Stimulated activated CD4-positive, alpha-beta T cell treated with anti-CD3 and anti-CD28 coated beads, TNF-alpha, amount 100 ng/mL, for 24 hours (primary cell): ENCODE measurements at regions not wholly inside any gene's neighbourhood (a gene's known extent, or its start where the extent isn't known, plus 50 kb on each side); places are given as distances from the start of the nearest gene placed in this dataset.
"Not testable (repeated sequence)": the region's sequence is repeated elsewhere in the genome, so short reads cannot be mapped to it uniquely, and the experiment has no call there.

Source experiments
- DNase-seq, 3 experiments: peaks; one replicate each; pipeline ENCODE4 v3.0.0-alpha.2; 2020; ENCODE audit warnings: low read depth in 3 of 3

DNA sequence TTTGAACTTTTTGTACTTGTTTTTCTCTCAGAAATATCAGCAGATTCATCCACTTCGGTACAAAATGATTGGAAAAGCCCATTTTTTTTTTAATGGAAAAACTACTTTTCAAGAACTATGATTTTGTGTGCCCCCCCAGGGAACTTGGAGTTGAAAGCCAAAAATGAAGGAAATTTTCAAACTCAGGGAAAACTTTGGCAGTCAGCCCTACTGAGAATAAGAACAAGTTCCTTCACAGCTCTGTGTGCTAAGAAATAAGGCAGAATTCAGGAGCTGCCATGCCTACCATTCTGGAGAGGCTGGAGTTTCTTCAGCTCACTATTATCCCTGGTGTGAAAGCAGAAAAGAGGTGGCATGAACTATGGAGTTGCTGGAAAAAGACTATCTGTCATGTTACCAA is 226.0 kb upstream of the SLC35G4 start:
- no peak for DNase-seq

DNA sequence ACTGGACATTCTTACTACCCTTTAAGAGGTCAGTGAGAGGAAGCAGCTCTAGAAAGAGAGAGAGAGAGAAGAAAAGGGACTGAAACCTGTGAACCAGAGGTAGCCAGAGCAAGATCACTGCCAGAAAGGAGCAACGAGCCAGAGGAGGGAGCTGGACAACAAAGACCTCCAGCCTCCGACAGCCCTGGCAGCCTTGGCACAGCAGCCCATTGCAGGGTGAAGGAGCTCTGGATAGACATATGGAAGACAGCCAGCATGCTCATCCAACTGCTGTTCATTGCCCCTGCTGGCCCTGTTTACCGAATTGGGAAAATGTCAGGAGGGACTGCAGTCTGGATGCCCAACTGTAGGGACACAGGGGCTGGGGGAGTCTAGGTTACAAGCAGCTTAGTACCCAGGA is 228.4 kb upstream of the SLC35G4 start:
- DNase-seq = no peak

DNA sequence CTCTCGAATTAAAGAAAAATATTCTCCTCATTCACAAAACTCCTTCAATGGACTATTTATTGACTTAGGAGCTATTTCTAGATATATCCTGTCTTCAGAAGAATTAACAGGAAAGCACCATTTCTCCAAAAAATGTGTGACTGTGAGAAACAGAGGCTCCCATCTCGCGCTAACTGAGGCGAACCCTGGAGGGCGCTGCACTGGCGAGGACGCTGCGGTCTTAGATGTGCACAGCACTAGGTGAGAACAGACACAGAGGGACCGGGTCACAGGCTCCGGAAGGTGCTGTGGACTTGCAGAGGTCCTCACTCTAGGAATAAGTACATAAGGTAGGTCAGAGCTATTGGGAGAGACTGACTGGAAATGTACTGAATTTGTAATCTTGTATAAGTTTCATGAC is 229.7 kb upstream of the SLC35G4 start:
- no peak for DNase-seq

DNA sequence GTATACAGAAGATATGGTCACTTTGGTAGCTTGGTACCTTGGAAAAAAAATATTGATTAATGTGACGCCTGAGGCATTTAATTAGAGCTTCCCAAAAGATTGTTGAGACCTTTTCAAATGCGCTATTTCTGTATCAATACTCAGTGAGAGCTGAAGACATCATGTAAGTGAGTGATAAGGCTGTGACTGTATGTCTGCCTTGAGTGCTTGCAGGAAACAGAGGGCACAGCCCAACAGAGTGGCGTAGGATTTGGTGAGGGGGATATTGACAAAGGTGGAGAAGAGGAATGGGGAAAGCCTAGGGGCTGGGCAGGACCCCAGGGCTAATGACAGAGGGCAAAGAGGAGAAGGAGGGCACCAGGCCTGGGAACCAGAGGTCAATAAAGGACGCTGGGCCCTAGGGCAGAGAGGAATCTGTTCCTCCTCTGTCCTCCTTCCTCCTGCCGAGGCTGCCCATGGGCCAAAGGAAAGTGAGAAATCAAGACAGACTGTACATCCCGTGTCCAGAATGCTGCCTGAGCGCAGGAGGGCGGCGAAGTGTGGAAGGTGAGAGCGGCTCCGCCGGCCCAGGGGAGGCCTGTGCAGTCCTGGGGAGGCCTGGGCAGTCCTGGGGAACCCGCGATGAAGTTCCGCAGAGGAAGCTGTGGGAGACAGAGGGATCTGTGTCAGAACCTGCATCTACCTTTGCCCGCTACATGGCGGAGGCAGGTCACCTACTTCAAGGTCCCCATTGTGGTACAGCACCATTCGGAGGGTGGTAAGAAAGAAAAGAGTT is 228.6 kb upstream of the PIEZO2 start:
- no peak for DNase-seq

DNA sequence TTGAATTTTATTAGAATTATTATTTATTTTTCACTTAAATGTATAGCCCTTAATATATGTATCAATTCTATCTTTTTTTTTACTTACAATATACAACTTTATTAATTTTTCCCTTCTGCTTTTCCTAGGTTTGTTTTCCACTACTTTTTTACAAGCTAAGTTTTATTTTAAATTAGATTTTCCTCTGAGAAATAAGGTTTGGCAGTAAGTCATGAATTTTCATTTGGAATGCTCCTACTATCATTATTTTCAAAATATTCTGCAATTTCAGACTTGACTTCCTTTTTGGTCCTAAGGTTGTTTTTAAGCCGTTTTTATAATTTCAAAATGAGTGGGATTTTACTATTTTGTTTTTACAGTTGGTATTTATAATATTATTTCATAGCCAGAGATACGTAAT is 222.8 kb upstream of the PIEZO2 start:
- DNase-seq = no peak

DNA sequence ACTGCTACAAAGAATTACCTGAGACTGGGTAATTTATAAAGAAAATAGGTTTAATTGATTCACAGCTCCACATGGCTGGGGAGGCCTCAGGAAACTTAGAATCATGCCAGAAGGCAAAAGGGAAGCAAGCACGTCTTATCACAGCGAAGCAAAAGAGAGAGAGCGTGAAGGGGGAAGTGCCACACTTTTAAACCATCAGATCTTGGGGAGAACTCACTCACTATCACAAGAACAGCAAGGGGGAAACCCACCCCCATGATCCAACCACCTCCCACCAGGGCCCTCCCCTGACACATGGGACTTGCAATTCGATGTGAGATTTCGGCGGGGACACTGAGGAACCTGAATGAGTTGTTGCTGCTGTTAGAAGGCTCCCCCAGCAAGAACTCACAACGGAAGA is 220.2 kb upstream of the PIEZO2 start:
- no peak for DNase-seq

DNA sequence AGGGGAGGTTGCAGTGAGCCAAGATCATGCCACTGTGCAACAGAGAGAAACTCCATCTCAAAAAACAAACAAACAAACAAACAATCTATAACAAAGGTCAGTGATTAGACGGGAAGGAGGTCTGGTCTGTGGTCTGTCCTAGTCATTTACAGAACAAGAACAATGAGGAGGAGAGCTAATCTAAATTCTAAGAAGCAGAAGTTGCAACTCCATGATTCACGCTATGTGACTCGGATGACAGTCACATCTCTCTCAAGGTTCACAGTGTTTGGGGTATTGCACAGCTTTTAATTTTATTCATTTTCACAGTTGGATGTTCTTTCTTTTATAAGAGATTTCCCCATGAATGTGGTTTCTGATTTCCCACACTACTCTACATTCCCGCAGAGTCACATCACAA is 218.7 kb upstream of the PIEZO2 start:
- no peak for DNase-seq

DNA sequence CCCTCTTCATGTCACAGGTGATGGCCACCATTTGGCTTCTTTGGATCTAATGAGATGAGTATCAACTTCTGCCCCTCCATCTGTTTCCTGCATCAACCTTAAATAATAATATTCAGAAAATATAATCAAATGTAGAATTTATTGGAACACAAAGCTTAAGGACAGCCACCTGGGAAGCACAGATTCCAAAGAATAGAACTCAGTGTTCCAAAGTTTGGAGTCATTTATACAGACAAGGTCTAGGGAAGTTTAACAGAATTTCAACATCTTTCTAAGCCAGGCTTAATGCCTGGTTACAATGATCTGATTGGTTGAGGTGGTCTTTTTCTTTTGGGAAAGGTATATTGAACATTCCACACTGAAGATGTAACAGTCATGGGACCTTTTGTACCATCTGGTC is 218.0 kb upstream of the PIEZO2 start:
- no peak for DNase-seq

DNA sequence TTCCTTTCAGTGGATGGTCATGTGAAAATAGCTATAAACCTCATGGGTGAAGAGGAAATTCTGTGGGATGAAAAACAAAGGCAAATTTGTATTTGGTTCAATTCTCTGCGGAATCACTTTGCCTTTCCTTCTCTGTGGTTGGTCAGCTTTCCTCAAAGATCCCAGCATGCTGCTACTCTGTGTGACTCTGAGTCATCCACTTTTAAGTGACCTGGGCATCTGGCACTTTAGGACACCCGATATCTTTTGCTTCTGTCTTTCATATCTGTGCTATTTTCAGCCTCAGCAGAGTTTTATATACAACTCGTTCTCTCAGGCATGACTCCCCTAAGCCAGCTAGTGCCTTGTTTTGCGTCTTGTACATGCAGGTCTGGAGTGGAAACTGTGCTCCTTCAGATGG is 217.0 kb upstream of the PIEZO2 start:
- no peak for DNase-seq

DNA sequence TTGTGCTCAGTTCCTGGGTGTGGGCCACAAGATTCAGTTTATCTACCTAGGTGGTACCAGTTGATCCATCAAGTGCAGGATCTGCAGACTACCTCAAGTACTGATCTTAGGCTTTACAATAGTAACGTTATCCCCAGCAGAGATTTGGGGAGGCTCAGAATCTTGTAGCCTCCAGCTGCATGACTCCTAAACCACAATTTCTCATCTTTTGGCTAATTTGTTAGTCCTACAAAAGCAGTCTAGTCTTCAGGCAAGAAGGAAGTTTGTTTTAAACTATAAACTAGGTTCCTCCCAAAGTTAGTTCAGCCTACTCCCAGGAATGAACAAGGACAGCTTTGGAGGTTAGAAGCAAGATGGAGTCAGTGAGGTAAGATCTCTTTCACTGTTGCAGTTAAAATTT is 213.5 kb upstream of the PIEZO2 start:
- no peak for DNase-seq

DNA sequence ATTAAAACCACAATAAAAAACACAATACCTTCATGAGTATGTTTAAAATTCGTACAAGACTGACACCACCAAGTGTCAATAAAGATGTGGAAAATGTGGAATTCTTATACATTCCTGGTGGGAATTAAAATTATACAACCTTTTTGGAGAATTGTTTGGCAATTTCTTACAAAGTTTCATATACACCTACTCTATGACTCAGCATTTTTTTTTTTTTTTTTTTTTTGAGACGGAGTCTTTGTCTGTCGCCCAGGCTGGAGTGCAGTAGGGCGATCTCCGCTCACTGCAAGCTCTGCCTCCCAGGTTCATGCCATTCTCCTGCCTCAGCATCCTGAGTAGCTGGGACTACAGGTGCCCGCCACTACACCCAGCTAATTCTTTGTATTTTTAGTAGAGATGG is 212.5 kb upstream of the PIEZO2 start:
- not testable (repeated sequence) for DNase-seq

DNA sequence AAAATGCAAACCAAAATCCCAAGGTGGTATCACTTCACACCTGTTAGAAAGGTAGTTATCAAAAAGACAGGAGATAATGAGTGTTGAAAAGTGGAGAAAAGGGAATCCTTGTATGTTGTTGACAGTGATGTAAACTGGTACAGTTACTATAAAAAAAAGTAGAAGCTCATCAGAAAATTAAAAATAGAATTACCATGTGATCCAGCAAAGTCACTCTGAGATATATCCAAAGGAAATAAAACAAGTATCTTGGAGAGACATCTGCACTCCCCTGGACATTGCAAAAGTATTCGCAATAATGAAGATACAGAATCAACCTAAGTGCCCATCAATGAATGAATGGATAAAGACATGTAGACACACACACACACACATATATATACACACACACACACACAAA is 208.3 kb upstream of the PIEZO2 start:
- no peak for DNase-seq

DNA sequence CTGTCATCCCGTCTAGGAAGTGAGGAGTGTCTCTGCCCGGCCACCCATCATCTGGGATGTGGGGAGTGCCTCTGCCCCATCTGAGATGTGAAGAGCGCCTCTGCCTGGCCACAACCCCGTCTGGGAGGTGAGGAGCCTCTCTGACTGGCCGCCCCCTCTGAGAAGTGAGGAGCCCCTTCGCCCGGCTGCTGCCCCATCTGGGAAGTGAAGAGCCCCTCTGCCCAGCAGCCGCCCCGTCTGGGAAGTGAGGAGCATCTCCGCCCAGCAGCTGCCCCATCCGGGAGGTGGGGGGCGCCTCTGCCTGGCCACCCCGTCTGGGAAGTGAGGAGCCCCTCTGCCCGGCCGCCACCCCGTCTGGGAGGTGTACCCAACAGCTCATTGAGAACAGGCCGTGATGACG is 195.2 kb upstream of the PIEZO2 start:
- DNase-seq = not testable (repeated sequence)

DNA sequence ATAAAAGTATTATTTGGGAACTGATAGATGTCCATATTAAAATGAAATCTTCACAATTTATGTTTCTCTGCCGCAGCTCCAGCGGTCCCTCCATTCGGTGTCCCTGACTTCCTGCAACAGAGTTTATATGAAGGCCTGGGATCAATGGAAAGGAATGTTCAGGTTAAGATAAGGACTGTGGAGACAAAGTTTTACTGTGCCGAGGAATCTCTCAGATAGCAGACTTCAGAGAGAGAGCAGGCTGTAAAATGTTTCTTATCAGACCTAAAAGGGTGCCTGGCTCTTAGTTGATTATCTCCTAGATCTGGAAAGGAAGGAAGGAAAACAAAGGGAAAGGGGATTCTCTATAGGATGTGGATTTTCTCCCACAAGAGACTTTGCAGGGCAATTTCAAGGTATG is 193.7 kb upstream of the PIEZO2 start:
- DNase-seq = no peak

DNA sequence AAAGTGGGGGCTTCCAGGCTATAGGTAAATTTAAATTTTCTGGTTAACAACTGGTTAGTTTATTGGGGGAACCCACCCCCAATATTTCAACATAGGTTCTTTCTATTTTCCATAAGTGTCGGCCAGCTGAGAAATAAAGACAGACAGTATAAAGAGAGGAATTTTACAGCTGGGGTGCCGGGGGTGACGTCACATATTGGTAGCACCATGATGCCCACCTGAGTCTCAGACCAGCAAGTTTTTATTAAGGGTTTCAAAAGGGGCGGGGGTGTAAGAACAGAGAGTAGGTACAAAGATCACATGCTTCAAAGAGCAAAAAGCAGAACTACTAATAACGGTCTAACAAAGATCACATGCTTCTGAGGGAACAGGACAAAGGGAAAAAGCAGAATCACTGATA is 192.7 kb upstream of the PIEZO2 start:
- not testable (repeated sequence) for DNase-seq

DNA sequence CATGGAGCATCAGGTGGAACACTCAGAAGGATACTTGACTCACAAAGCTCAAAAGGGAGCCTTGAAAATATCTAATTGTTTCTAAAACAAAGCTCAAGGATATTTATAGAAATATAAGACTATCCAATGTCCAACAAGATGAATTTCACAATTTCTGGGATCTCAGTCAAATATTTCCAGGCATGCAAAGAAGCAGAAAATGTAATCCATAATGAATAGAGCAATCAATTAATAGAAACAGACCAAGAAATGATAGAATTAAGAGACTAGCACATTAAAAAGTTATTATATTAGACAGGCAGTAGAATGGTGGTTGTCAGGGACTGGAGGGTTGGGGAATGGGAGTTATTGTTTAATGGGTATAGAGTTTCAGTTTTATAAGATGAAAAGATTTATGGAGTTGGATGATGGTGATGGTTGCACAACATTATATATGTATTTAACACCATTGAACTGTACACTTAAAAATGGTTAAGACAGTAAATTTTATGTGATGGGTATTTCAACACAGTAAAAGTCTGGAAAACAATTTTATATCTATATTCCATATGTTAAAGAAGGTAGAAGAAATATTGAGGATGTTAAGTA is 189.9 kb upstream of the PIEZO2 start:
- DNase-seq = no peak

DNA sequence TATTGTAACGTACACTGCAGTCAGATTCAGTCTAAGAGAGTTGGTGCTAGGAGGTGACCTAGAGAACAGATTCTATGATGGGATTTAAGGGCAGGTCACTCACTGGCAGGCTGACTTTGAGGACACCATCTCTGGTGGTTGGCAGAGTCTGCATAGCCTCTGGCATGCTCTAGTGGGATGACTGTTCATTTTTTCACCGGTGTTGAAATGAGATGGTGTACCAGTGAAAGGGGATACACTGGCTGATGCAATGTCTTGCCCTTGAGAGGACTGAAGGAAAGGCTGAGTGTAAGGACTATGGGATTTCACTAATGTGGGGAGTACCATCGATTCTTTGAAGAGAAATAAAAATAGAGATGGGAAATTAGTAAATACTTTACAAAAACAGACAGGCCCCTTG is 186.9 kb upstream of the PIEZO2 start:
- DNase-seq = no peak

DNA sequence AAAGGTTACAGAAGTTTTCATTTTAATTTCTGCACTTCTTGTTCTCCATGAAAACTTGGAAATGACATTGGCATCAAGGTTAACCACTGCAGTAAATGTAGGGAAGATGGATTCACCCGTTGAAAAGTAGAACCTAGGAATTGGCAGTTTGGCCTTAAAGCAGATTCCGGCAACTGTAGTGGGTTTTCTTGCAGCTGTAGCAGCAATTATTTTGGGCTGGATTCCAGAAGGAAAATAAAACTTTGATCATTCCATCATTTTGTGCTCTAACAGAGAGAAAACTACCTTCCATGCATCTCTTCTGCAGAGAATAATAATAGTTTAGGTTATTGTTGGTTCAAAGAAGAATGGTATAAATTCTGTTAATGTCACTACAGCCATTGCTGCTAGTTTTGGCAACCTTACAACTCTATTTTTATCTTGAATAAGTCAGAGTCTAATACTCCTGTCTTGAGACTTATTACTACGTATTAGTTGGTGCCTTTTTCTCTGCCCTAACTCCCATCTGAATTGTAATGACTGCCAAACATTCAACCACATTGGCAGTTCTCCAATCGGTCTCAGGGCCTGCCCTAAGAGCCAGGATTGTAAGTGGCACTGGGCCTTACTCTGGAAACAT is 178.1 kb upstream of the PIEZO2 start:
- DNase-seq = no peak

DNA sequence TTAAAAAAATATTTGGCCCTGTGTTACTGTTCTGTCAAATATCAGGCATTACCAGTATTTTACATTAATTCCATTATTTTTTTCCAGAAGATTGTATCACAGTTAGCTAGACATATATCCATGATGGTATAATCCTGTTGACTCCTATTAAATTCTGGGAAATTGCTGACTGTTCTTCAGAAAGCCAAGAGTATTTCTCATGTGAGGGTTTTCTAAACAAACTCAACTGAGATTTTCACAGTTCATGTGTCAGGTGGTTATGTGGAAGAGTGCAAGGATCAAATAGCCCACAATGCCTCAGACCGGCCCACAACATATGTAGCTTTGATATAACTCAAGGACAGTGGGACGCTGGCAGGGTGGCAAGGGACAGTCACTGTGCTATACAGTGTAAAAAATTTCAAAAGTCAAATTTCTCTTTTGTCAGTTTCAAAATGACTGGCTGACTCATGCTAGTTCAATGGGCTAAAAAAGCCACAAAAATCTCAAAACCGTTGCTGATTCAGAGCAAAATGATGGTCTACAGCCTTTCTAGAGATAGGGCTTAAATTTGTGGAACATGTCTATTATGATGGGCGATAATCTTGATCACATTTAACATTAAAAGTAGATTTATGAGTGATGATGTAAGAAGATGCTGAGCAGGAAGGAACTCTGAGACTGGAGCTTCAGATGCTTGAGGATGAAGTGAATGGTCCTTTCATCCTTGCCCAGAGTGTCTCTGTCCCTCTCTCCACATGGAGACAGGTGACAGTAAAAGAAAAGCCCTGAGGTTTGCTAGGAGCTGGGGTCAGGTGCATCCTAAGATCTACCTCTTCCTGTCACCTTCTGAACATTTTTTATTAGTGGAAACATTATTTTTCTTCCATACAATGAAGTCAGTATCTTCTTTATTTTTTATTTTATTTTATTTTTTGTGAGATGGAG is 175.8 kb upstream of the PIEZO2 start:
- no peak for DNase-seq

DNA sequence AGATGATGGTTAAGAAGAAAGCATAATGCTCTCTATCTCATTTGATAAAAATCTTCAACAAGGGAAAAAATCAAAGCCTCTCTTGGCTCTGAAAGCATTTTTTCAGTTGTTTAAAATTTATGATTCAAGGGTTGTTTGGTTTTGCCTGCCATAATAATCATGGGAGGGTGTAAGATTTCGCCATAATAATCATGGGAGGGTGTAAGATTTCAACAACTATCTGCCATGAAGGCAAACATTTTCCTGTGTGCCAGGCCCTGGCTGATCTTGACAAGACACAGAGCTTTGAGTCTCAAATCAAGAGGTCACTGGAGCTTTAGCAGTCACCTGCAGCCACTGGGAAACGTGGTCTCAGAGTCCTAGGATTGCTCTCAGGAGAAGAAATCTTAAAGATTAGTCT is 175.1 kb upstream of the PIEZO2 start:
- no peak for DNase-seq

DNA sequence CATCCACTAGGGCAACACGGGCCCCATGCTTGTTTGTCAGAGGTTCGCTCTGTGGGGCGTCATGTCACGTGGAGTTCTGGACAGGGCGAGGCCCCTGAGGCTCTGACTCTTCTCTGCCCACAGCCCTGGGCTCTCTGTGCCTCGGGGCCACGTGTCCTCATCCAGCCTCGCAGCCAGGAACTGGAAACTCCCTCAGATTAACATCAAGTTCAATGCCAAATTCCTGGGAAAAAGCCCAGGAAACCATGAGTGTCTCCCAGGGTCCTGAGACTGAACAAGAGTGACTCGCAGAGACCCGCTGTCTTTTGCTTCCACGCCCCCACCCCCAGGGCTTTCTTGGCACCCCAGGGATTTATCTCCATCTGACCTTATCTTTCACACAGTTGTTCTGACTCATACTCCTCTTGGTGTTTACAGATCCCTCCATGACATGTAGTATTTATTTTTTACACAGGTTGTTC is 174.0 kb upstream of the PIEZO2 start:
- no peak for DNase-seq

DNA sequence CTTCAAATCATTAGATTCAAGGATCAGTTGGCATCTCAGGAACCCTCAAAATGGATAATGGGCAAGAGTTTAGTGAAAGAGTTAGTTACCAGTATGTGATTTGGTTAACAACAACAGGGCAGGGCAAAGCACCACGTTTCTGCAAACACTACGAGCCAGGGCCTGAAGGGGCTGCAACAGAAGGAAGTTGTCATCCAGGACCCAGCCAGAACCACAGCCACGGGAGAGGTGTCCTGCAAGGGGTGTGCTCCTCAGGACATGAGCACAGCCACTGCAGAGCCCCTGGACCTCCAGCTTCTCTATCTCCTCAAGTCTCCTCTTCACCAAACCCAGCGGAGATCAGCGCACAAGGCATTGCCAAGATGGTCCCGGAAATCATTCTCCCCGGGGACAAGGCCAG is 173.3 kb upstream of the PIEZO2 start:
- no peak for DNase-seq
